ENCODE measurements at regions not wholly inside any gene's neighbourhood (a gene's known extent, or its start where the extent isn't known, plus 50 kb on each side); places are given as distances from the start of the nearest gene placed in this dataset.
A peak's percentile ranks its signal among the peaks of the same experiment; 100 is the strongest.

DNA sequence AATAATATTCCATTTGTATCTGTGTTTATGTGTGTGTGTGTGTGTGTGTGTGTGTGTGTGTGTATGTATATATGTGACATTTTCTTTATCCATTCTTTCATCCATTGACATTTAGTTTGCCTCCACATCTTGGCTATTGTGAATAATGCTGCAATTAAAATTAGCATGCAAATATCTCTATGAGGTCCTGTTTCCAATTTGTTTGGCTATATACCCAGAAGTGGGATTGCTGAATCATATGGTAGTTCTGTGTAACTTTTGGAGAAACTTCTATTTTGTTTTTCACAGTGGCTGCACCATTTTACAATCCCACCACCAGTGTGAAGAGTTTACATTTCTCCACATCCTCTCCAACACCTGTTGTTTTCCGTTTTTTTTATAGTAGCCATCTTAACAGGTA is 53.1 kb downstream of the CH25H start:
- no peak for DNase-seq

DNA sequence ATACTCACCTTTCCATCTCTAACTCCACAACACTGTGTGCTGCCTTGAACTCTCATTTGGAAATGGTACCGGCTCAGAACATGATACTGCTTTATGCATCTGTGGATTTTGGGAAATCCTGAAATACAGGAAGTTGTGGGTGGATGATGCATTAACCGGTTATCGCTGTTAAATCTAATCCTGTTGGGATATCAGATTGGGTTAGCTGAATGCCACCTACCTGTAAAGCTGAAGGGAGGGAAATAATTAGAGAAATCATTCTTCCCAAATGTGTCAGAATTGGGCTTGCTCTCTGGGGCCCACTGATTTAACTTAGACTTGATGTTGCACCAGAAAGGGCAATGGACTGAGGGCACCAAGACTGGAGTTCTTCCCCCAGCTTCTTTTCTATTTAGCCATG is 54.0 kb downstream of the CH25H start:
- no peak for DNase-seq

DNA sequence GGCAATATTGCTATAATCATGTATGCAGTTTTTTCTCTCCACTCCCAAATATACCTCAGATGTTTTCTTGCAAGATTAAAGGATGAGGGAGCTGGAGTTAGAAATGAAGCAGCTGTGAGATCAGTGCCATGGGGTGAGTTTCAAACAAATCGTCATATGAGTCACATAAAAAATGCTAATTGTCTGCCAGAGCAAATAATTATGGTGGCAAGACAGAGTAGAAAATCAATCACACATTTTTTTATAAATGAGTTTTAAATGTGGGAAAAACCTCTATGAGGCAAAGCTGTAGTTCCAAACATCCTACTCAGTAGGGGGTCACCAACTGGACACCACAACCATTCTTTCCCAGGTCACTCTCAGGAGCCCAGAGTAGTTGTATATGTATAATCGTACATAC is 55.3 kb downstream of the CH25H start:
- DNase-seq, result no peak

DNA sequence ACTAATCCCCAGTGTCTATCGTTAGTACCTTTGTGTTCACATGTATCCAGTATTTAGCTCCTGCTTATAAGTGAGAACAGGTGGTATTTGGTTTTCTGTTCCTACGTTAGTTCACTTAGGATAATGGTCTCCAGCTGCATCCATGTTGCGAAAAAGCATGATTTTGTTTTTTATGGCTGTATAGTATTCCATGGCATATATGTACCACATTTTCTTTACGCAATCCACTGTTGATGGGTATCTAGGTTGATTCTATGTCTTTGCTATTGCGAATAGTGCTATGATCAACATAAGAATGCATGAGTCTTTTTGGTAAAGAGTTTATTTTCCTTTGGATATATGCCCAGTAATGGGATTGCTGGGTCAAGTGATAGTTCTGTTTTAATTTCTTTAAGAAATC is 59.1 kb downstream of the CH25H start:
- no peak for DNase-seq

DNA sequence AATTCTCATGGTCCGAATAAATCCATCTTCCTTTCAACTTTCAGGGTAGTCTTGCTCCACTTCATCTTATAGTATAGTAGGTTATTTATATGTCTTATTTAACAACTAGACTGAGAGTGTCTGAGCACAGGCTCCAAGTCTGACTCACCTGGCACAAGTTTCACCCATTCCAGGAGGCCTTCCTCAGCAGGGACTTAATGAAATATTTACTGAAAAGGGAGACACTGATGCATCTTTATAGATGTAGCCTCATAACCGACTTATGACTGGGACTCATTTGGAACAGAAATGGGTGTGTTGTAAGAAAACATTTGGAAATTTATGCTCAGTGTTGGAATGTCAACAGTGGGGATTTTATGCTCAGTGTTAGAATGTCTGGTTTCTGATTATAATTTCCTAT is 59.9 kb downstream of the CH25H start:
- DNase-seq, result no peak

DNA sequence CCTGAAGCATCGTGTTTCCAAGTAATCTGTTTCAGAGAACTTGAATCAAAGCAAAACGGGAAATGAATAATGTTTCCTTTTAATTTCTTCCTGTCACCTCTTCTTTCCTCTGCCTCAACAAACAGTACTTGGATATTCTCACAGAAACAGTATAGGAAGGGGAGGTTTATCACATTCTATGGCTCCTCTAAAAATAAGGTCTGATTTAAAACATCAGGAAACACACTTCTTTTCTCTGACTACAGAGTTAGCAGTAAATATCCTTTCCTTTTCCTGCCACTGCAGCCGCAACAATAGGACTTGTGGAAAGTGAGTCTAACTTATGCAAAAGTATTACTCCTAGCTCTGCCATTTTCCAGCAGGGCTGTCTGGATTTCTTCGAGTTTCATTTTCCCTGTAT is 62.3 kb downstream of the CH25H start:
- no peak for DNase-seq

DNA sequence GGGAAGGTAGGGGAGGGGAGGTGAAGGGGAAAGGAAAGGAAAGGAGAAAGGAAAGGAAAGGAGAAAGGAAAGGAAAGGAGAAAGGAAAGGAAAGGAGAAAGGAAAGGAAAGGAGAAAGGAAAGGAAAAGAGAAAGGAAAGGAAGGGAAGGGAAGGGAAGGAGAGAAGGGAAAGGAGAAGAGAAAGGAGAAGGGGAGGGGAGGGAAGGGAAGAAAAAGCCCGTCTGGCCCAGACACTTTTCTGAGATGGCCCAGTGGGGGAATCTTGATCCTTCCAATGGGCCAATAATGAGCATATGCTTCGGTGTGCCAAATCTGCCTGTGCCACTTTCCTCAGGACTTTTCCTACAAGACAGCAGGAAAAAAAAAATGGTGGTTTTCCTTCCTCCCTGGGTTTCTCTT is 64.5 kb downstream of the CH25H start:
- DNase-seq, result no peak

DNA sequence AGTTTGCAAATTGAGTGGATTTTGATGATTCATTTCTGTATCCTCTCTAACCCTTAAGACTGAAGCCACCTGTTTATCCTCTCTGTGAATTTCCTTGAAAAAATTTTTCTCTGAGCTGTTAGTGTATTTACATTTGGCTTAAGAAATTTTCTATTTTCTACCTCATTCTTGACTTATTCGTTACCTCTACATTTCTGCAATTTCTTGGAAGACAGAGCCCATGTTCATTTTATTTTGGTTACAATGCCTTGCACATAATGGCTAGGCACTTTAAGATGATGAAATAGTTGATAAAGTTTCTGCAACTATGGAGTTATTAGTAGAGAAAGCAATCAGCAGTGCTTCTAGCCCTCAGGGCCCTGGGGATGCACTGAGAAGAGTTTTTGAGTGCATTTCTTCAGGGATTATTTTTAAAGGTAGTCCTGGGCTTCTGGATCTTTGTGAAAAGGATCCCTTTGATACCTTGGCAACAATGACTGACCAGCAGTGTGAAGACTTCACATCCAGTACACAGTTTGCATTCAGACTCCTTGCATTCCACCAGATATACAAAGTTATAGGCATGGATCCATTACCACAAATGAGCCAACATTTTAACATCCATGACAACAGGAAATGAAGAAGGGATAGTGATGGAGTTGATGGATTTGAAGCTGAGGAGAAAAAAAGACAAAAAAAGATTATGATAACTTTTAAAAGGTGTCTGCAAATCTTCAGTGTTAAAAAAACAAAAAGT is 68.2 kb downstream of the CH25H start:
- DNase-seq, result no peak

DNA sequence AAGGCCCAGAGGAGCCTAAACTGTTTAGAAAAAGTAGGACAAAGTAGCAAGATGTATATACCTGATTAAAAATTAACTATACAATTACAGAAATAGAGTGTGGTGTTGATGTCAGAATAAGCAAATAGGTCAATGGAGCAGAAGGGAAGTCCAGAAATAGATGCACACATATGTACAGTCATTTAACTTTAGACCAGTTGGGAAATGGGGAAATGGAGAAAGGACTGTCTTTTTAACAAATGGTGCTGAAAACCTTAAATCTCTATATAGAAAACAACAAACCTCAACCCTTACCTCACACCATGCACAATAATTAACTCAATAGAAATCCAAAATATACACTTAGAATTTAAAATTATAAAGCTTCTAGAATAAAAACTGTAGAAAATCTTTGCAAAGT is 72.2 kb downstream of the CH25H start:
- DNase-seq, result no peak

DNA sequence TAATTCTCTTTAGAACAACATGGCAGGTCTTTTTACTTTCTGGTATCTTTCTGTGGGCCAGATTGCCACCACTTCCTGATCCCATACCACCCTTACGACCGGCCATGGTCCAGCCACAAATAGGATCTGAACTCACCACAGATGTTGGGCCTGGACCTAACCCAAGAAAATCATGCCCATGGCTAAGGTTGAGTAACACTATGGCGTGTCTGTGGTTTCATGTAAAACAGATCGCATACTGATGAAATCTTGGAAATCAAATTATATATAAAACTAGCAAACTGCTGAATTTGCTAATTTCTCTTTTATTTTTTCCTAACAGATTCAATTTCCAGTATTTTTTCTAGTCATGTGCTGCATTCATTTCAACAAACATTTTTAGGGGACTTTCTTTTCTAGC is 77.2 kb downstream of the CH25H start:
- DNase-seq, result peak; percentile 9

DNA sequence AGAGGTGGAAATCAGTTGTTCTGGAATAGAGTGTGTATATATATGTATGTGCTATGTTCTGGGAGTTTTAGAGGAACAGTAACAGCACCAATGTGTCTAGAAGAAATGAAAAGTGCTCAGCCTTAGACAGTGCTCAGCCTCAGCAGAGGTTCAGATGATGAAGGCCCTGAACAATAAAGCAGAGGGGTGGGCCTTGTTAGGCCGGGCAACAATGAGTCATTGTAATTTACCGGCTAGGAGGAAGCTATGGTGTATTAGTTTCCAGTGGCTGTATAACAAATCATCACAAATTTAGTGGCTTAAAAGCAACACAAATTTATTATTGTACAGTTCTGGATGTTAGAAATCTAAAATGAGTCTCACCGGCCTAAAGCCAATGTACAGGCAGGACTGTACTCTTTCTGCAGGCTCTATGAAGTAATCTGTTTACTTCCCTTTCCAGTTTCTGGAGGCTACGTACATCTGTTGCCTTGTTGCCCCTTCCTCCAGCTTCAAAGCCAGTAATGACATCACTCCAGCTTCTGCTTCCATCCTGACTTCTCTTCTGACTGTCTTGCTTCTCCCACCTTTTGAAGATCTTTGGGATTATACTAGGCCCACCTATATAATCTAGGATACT is 84.6 kb downstream of the CH25H start:
- DNase-seq, result no peak

DNA sequence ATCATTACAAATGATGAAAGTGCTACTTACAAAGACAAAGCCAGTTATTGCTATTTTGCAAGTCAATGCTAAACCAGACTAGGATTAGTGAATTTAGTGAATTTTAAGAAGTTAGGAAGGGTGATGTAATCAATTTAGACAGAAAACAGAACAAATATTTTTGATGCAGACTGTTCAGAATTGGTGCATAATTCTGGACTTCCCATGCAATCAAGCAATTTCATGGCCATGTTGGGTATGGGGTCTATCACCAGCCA is 85.4 kb downstream of the CH25H start:
- no peak for DNase-seq

DNA sequence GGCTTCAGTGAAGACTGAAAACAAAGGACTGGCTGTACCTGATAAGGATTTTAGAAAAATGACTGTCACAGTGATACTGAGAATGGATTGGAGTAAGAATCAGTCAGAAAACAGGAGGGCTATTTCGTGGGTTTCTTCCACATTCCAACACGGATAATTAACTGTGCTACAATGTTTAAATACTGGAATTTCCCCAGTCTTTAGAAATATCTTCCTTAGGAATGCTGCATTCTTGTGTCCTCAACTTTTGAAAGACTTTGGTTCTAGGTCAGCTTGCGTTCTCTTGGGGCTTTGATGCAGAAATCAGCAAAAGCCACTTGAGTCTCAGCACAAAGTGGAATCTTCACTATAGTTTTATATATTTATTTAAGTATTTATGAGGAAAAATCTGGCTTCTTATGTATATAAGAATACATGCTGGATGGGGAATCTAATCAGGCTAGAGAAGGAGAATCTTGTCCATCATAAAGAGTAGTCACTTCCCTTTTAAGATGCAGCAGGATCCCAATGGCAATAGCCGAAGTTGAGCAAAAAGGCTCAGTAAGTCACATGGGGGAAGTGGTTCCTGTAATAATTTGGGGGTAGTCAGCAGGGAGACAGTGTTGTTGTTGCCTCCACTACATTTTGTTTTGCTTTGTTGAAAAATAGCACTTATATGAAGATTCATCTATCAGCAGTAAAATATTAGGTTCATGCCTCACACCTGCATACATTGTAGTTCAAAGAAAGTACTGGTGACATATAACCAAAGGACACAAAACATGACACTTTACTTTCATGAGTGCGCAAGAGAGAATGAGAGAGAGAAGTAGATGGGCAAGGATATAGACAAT is 86.0 kb downstream of the CH25H start:
- no peak for DNase-seq

DNA sequence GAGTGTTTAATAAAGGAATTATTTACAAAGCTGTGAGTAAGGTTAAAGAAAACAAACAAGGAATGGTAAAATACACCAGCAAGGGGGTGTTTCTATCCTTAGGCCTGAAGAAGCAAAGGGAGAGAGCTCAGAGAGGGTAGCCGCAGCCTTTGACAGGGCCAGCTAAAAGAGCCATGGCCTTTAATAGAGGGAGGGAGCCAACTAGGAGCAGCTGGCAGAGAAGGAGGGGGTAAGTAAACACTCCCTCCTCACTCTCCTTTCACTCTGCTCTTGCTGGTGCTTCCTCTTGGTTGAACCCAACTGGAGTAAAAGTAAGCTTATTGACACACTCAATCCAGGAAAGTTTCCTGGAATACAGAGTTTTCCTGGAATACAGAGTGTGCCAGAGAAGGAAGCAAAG is 87.5 kb downstream of the CH25H start:
- DNase-seq, result no peak

DNA sequence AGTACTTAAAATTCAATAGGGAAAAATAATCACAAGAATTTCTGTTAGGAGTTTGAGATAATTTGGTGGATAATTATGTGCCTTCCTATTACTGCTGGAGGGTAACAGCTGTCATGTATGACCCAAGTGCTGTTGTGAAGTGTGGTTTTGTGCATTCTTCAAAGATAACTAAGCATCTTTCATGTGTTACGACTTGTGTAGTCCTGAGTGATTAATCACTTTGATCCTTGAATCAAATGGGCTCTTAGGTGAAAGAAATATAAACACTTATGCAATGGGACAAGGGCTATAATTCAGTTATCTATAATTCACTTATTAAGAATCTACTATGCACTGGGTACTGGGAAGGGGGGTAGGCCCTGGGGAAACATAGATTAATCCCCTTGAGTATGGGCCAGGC is 89.0 kb downstream of the CH25H start:
- no peak for DNase-seq

DNA sequence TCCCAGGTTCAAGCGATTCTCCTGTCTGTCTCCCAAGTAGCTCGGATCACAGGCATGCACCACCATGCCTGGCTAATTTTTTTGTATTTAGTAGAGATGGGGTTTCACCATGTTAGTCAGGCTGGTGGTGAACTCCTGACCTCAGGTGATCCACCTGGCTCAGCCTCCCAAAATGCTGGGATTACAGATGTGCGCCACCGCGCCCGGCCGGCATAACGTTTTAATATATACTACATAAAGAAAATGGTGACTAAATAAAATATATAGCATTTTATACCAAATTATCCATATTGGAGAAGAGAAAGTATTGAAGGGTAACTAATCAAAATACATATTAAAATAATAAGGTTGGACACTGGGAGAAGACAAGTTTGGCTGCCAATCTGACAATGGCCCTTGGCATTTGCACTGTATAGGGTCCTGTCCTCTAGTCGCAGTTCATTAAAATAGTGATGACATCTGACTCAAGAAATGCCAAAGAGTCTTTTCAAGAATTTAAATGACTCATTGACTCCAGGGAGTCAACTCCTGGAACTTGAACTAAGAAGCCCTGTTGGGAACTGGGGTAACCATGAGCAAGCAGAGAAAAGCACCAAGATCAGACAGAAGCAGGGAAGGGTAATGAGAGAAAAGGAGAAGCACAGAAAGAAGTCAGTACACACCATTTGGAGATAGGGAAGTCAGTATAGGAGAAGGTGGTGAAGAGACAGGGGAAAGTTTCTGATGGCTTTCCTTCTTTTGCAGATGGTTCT is 91.1 kb downstream of the CH25H start:
- DNase-seq, result no peak

DNA sequence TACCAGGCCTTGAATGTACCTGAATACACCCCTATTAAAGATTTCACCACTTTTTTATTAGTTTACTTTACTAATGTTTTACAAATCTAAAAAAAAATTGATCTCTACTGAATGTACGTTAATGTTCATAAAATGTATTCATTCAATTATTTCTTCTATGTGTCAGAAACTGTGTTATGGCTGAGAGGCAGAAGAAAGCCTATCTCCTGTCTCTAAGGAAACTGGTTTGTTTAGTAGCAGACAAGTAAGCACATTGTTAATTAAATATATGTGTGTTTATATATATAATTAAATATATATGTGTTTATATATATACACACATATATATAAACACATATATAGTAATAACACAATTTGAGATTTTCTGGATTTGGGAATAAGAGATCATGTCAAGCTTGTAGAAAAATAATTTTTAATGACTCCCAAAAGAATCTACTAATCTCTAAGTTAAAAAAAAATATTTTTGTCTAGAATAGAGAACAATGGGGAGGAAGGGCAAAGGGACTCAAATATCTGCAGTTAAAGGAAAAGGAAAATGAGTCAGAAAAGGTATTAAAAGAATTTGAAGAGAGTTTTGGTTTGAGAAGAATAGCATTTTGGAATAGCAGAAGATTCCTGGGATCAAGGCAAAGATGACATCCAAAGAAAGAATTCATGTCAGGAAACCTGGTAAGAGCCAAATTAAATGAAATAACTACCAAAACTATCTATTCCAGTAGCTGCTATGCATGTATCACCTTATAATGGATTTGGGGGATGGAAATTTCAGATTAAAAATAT is 92.1 kb downstream of the CH25H start:
- DNase-seq, result no peak

DNA sequence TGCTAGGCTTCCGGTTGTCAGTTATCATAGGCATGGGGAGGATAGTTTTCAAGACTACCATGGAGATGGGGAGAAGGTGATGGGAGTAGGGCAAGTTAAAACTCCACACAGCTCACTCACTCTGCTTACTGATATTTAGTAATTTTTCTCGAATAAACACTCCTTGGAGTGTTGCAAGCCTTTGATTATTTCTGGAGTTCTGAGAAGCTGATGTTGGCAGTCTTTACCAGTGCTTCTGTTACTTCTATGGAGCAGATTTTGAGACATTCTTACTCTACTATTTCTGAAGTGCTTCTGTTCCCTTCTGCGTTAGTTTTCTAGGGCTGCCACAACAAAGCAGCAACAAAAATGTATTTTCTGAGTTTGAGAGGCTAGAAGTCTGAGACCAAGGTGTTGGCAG is 104.4 kb downstream of the CH25H start:
- no peak for DNase-seq

DNA sequence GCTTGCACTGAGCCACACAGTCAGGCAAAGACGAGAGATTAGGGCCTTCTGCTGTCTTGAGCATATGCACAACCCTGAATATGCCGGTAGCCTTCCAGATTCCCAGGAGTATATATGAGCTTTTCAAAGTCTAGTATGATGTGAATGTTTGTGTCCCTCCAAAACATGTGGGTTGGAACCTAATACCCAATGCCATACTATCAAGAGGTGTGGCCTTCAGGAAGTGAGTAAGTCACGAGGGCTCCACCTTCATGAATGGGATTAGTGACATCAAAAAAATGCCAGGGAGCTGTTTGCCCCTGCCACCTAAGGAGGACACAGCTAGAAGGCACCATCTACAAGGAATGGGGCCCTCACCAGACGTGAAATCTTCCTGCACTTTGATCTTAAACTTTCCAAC is 105.2 kb downstream of the CH25H start:
- DNase-seq, result no peak

DNA sequence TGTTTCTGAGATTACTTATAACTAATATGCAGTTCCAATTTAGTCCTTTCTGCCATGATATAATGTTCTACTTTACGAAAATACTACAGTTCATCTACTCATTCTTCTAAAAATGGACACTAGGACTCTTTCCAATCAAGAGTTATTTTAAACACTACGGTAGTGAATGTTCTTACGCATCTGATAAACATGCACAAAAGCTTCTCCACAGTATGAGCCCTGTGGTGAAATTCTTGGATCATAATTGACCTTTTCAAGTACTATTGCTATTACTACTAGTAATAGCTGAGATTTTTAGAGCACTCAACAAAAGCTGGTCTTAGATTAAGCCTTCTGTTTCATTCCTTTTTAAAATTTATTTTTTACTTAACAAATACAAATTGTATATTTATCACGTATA is 106.4 kb downstream of the CH25H start:
- no peak for DNase-seq

DNA sequence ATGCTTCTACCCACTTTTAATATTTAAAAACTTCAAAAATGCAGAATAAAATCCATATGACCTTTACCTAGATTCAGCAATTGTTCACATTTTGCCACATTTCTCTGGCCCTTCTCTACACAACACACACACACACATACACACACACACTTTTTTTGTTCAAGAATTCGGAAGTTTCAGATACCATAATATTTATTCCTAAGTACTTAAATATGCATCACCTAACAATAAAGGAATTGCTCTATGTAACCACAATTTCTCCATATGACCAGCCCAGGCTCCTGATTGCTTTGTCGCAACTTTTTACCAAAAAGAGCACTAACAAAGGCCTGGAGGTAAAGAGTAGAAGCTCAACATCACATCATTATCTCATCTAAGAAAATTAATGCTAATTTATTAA is 106.6 kb downstream of the FAS start:
- no peak for DNase-seq

DNA sequence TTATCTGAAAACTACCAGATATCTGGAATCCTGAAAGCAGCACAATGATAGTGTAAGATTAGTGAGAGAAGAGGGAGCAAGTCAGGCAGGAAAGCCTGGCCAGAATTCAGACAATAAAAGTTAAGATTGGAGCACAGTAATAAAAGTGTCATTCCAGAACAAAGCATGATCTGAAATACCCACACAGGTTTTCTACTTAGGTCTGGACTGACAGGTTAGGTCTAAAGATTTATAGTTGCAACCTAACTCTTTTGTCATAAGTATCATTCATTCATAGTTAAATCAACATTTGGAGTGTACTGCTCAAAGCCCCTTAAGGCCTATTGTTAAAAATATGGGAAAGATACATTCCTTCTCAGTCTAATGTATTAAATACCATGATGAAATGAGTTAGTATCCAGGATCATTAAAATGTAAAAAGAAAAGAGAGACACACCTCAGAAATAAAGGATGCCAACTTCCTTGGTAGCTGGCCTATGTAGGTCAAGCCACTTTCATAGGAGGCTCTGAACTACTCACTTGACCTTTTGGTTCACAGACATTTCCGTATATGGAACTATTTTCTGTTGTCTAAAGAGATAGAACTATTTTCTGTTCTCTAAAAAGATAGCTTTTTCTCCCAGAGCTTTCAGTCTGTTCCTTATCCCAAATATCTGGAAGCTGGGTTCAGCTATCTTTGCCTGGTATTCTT is 105.2 kb downstream of the FAS start:
- no peak for DNase-seq
